ENCODE measurements at regions not wholly inside any gene's neighbourhood (a gene's known extent, or its start where the extent isn't known, plus 50 kb on each side); places are given as distances from the start of the nearest gene placed in this dataset.

GRCh38 chr3:88444251-88444650 is 294.5 kb downstream of the C3orf38 start (continued):
- TF ChIP-seq CHD7 (IDR thresholded peaks at IDR 0.05; ENCODE audit: insufficient replicate concordance, low read length) (no peak), BRCA1 (IDR thresholded peaks at IDR 0.05; ENCODE audit: low read depth, low read length) (no peak), E2F6 (IDR thresholded peaks at IDR 0.05) (no peak)

Data from H1 (cell line).